SK-N-MC (cell line): ENCODE measurements at regions not wholly inside any gene's neighbourhood (a gene's known extent, or its start where the extent isn't known, plus 50 kb on each side); places are given as distances from the start of the nearest gene placed in this dataset.
"Not testable (repeated sequence)": the region's sequence is repeated elsewhere in the genome, so short reads cannot be mapped to it uniquely, and the experiment has no call there.

Source experiments
- DNase-seq: peaks from one replicate; pipeline ENCODE4 v3.0.0-alpha.2; 2011; ENCODE audit warnings: low read depth, low spot score
- H3K27ac ChIP-seq: fragments of 200-600 bp; sonication (generic); 2 replicates; pipeline ENCODE4 v1.5.1; 2016; ENCODE audit warnings: mixed run types
- H3K36me3 ChIP-seq: fragments of 200-600 bp; sonication (generic); 2 replicates; pipeline ENCODE4 v1.6.1; 2017; ENCODE audit warnings: antibody characterized with exemption, low read length, mixed read lengths; ENCODE audit not compliant: insufficient read depth
- H3K4me3 ChIP-seq: fragments of 200-600 bp; sonication (generic); 2 replicates; pipeline ENCODE4 v1.5.1; 2016
- H3K9ac ChIP-seq: fragments of 200-600 bp; sonication (generic); 2 replicates; pipeline ENCODE4 v1.8.0; 2017; ENCODE audit warnings: mixed run types, mixed read lengths; ENCODE audit not compliant: insufficient read length
- H3K9me3 ChIP-seq: fragments of 200-600 bp; sonication (generic); 2 replicates; pipeline ENCODE4 v1.6.1; 2017; ENCODE audit warnings: low read depth, mild to moderate bottlenecking, antibody characterized with exemption, low read length, moderate library complexity, mixed read lengths
- EZH2 ChIP-seq: fragments of 200-600 bp; sonication (generic); IDR thresholded peaks from one replicate; pipeline ENCODE4 v1.6.1; 2017; ENCODE audit warnings: antibody characterized with exemption
- FOXP2 ChIP-seq: optimal IDR thresholded peaks from 2 replicates; pipeline ENCODE3; 2011; ENCODE audit warnings: mild to moderate bottlenecking, moderate library complexity; ENCODE audit not compliant: insufficient read depth; ENCODE audit errors: extremely low read length, control extremely low read depth
- POLR2AphosphoS5 ChIP-seq: IDR thresholded peaks from 2 replicates; pipeline ENCODE4 v1.6.1; 2012; ENCODE audit warnings: mild to moderate bottlenecking, low read depth, low read length, borderline replicate concordance

GRCh38 chr5:12959713-12960112, 984.8 kb downstream of the DNAH5 start:
- Histone ChIP-seq H3K27ac (no peak overlapping the region), H3K4me3 (no peak overlapping the region), H3K9ac (no peak overlapping the region), H3K36me3 (no peaks in the 10 kb centered on the region), H3K9me3 (no peaks in the 10 kb centered on the region)
- no peak for DNase-seq
- TF ChIP-seq EZH2 (no peak), POLR2AphosphoS5 (no peak), FOXP2 (no peak)

GRCh38 chr5:12952409-12952808, 992.1 kb downstream of the DNAH5 start:
- H3K4me3 ChIP-seq: no peak overlapping the region
- no peak overlapping the region for H3K9ac ChIP-seq
- H3K27ac ChIP-seq: no peak overlapping the region
- no peaks in the 10 kb centered on the region for H3K9me3 ChIP-seq
- H3K36me3 ChIP-seq: no peaks in the 10 kb centered on the region
- no peak for DNase-seq
- no peak for TF ChIP-seq POLR2AphosphoS5

DNA sequence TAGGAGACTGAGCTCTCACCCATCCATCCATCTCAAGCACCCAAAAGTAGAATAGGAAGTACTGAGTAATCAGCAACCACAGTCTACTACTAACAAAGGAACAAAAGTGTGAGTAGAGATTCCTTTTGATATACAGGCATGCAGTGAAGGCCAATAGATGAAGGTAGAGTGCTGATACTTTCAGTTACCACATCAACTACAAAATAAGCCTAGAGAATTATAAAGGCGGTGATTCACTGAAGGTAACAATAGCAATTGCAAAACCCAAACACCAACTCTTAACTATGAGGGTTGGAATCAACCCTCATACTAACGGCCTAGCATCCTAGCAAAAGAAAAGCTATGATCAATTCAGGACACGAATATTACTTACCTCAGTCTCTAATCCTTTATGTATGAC, 992.6 kb downstream of the DNAH5 start:
- Histone ChIP-seq H3K27ac (no peak overlapping the region), H3K4me3 (no peak overlapping the region), H3K36me3 (no peaks in the 10 kb centered on the region), H3K9ac (no peak overlapping the region), H3K9me3 (no peaks in the 10 kb centered on the region)
- TF ChIP-seq POLR2AphosphoS5 (no peak), FOXP2 (no peak), EZH2 (no peak)
- no peak for DNase-seq

GRCh38 chr5:12947379-12947778, 997.1 kb downstream of the DNAH5 start:
- TF ChIP-seq EZH2: no peak
- TF ChIP-seq FOXP2: no peak
- no peak for TF ChIP-seq POLR2AphosphoS5
- no peaks in the 10 kb centered on the region for H3K36me3 ChIP-seq
- no peak overlapping the region for H3K4me3 ChIP-seq
- DNase-seq: no peak
- H3K9ac ChIP-seq: no peak overlapping the region
- no peaks in the 10 kb centered on the region for H3K9me3 ChIP-seq
- H3K27ac ChIP-seq: no peak overlapping the region

GRCh38 chr5:12945477-12945876, 999.0 kb downstream of the DNAH5 start:
- not testable (repeated sequence) for H3K36me3 ChIP-seq, H3K9ac ChIP-seq, DNase-seq, H3K27ac ChIP-seq, H3K9me3 ChIP-seq, H3K4me3 ChIP-seq

- no peaks in the 10 kb centered on the region for H3K9me3 ChIP-seq
- H3K4me3 ChIP-seq: no peak overlapping the region
- no peak overlapping the region for H3K27ac ChIP-seq
- no peak for DNase-seq
- TF ChIP-seq EZH2: no peak
- no peak for TF ChIP-seq POLR2AphosphoS5
- TF ChIP-seq FOXP2: no peak
- H3K36me3 ChIP-seq: no peaks in the 10 kb centered on the region
- no peak overlapping the region for H3K9ac ChIP-seq
These were observed 1008.3 kb downstream of the DNAH5 start for GRCh38 chr5:12936221-12936620.

- Histone ChIP-seq H3K9me3 (no peaks in the 10 kb centered on the region), H3K9ac (no peak overlapping the region), H3K27ac (no peak overlapping the region), H3K4me3 (no peak overlapping the region), H3K36me3 (no peaks in the 10 kb centered on the region)
- TF ChIP-seq POLR2AphosphoS5 (no peak), FOXP2 (no peak), EZH2 (no peak)
- DNase-seq: no peak
These were observed 1009.8 kb downstream of the DNAH5 start for GRCh38 chr5:12934722-12935121.

- TF ChIP-seq EZH2 (no peak), POLR2AphosphoS5 (no peak), FOXP2 (no peak)
- no peak overlapping the region for H3K27ac ChIP-seq
- no peak for DNase-seq
- no peaks in the 10 kb centered on the region for H3K36me3 ChIP-seq
- H3K4me3 ChIP-seq: no peak overlapping the region
- no peak overlapping the region for H3K9ac ChIP-seq
- no peaks in the 10 kb centered on the region for H3K9me3 ChIP-seq
These were observed 1016.3 kb upstream of the CTNND2 start for GRCh38 chr5:12920527-12920926.

GRCh38 chr5:12911156-12911555, 1006.9 kb upstream of the CTNND2 start:
- H3K9me3 ChIP-seq: no peaks in the 10 kb centered on the region
- no peak for DNase-seq
- H3K36me3 ChIP-seq: no peaks in the 10 kb centered on the region
- TF ChIP-seq FOXP2 (no peak), EZH2 (no peak), POLR2AphosphoS5 (no peak)
- 0 out of 2 replicates have a peak overlapping the region, but pooled peaks have one; percentile 49 for H3K27ac ChIP-seq
- peak overlapping the region; percentile 45 for H3K4me3 ChIP-seq
- peak overlapping the region; percentile 12 for H3K9ac ChIP-seq
